ENCODE measurements at regions not wholly inside any gene's neighbourhood (a gene's known extent, or its start where the extent isn't known, plus 50 kb on each side); places are given as distances from the start of the nearest gene placed in this dataset.

- no peak for DNase-seq
Measured at GRCh38 chr5:10875201-10875768, 114.3 kb upstream of the DAP start.

GRCh38 chr5:10874541-10874940 is 113.5 kb upstream of the DAP start:
- no peak for DNase-seq

- no peak for DNase-seq
Measured at GRCh38 chr5:10870791-10871190, 109.8 kb upstream of the DAP start.

GRCh38 chr5:10868956-10869355 is 107.9 kb upstream of the DAP start:
- no peak for DNase-seq

- no peak for DNase-seq
Measured at GRCh38 chr5:10867389-10868303, 106.6 kb upstream of the DAP start.

GRCh38 chr5:10866913-10867312 is 105.9 kb upstream of the DAP start:
- no peak for DNase-seq

- peak; percentile 69 for DNase-seq
Measured at GRCh38 chr5:10863763-10864383, 102.8 kb upstream of the DAP start.

GRCh38 chr5:10862085-10862484 is 101.1 kb upstream of the DAP start:
- DNase-seq = no peak

GRCh38 chr5:10861423-10861790 is 100.4 kb upstream of the DAP start:
- DNase-seq = no peak

GRCh38 chr5:10860645-10861422 is 99.8 kb upstream of the DAP start:
- DNase-seq = no peak

GRCh38 chr5:10860196-10860543 is 99.1 kb upstream of the DAP start:
- no peak for DNase-seq

GRCh38 chr5:10859393-10860195 is 98.6 kb upstream of the DAP start:
- no peak for DNase-seq

- DNase-seq = no peak
Measured at GRCh38 chr5:10858945-10859344, 97.9 kb upstream of the DAP start.

GRCh38 chr5:10858307-10858706 is 97.3 kb upstream of the DAP start:
- DNase-seq = no peak

- DNase-seq = no peak
Measured at GRCh38 chr5:10857338-10857733, 96.3 kb upstream of the DAP start.

- peak; percentile 30 for DNase-seq
Measured at GRCh38 chr5:10856683-10857337, 95.8 kb upstream of the DAP start.

GRCh38 chr5:10856071-10856470 is 95.0 kb upstream of the DAP start:
- no peak for DNase-seq

GRCh38 chr5:10854506-10855277 is 93.7 kb upstream of the DAP start:
- no peak for DNase-seq

- no peak for DNase-seq
Measured at GRCh38 chr5:10853154-10853553, 92.1 kb upstream of the DAP start.

GRCh38 chr5:10849278-10849677 is 88.2 kb upstream of the DAP start:
- DNase-seq = no peak

GRCh38 chr5:10844016-10844415 is 83.0 kb upstream of the DAP start:
- no peak for DNase-seq

Data from activated CD4-positive, alpha-beta T cell treated with anti-CD3 and anti-CD28 coated beads, Interleukin-10, Interleukin-2, amounts not matched to agents 100 ng/mL and 50 ng/mL, durations not matched to agents 16 hours and 8 hours (primary cell).